ENCODE measurements at regions not wholly inside any gene's neighbourhood (a gene's known extent, or its start where the extent isn't known, plus 50 kb on each side); places are given as distances from the start of the nearest gene placed in this dataset.
A peak's percentile ranks its signal among the peaks of the same experiment; 100 is the strongest.

DNA sequence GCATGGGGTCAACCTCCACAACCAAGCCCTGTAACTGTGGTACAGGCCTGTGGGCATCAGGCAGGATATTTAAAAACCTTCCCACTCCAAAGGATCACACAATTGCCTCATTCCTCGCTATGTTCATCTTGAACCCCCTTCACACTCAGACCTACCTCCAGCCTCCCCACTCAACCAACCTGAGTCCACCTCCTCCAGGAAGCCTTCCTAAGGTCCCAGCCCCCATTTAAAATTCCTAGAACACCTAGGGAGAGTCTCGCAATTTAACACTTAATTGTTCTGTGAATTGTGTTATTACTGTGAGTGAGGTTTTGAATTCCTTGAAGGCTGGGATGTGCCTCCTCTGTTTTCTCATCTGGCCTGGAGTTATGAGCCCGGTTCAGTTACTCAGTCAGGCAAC is 93.1 kb upstream of the SMNDC1 start:
- no peak overlapping the region for H3K4me2 ChIP-seq (ENCODE audit: low read length)
- H3K9me3 ChIP-seq (ENCODE audit: low read length) = no peaks in the 10 kb centered on the region
- TF ChIP-seq EZH2 (IDR thresholded peaks at IDR 0.05; ENCODE audit: borderline replicate concordance, low read length) = no peak
- TF ChIP-seq, protein P1, sequence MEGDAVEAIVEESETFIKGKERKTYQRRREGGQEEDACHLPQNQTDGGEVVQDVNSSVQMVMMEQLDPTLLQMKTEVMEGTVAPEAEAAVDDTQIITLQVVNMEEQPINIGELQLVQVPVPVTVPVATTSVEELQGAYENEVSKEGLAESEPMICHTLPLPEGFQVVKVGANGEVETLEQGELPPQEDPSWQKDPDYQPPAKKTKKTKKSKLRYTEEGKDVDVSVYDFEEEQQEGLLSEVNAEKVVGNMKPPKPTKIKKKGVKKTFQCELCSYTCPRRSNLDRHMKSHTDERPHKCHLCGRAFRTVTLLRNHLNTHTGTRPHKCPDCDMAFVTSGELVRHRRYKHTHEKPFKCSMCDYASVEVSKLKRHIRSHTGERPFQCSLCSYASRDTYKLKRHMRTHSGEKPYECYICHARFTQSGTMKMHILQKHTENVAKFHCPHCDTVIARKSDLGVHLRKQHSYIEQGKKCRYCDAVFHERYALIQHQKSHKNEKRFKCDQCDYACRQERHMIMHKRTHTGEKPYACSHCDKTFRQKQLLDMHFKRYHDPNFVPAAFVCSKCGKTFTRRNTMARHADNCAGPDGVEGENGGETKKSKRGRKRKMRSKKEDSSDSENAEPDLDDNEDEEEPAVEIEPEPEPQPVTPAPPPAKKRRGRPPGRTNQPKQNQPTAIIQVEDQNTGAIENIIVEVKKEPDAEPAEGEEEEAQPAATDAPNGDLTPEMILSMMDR (IDR thresholded peaks at IDR 0.05; ENCODE audit: low read length) = no peak
- H3K36me3 ChIP-seq (ENCODE audit: insufficient read depth, low read length) = no peaks in the 10 kb centered on the region
- peak overlapping the region; percentile 14 for H3K27ac ChIP-seq (ENCODE audit: low read depth, low read length, poor library complexity, severe bottlenecking)
- H4K20me1 ChIP-seq (ENCODE audit: insufficient read depth, low read length) = no peaks in the 10 kb centered on the region
- H2AFZ ChIP-seq (ENCODE audit: low read length) = no peak overlapping the region
- H3K27me3 ChIP-seq (ENCODE audit: insufficient read depth, low read length) = no peaks in the 10 kb centered on the region
- peaks cover 44% of the 10 kb centered on the region for H3K4me1 ChIP-seq (ENCODE audit: insufficient read depth, low read length, severe bottlenecking)
- no peaks in the 10 kb centered on the region for H3K79me2 ChIP-seq (ENCODE audit: insufficient read depth, low read length)
- H3K9me2 ChIP-seq (ENCODE audit: low read depth, low read length) = no peaks in the 10 kb centered on the region
- no peaks in the 10 kb centered on the region for H3F3A ChIP-seq (ENCODE audit: insufficient read depth, low read length)
- H3K4me3 ChIP-seq (ENCODE audit: low read depth, low read length, poor library complexity, severe bottlenecking) = no peak overlapping the region
- no peak overlapping the region for H3K9ac ChIP-seq (ENCODE audit: low read length)

DNA sequence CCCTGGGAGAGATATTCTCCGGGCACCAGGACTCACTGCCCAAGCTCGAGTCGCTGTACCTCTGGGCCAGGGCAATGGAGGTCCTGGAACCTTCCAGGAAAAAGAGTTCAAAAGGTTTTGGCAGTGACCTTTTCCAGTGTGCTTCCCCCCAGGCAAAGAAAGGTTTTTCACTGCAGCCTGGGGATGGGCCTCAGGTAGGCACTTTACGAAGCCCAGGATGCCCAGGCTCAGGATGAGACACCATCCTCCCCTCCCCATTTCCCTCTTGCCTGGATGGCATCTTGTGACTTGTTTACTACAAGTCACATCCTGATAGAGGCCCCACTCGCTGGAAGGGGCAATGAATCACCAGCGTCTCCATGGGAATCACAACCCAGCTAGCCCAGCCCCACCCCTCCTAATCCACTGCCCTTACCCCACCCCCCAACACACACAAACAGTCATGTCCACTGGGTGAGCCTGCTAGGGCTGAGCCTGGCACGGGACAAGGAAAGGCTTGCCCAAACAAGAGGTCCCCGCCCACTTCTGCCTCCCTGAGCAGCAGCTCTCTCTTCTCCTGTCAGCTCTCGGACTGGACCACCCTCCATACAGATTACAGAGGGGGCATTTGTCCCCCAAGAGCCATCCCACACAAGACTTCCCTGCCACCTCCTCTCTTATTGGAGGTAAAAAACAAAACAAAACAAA is 93.8 kb upstream of the SMNDC1 start:
- Histone ChIP-seq H3K9ac (ENCODE audit: low read length) (no peak overlapping the region), H3K79me2 (ENCODE audit: insufficient read depth, low read length) (no peaks in the 10 kb centered on the region), H3K36me3 (ENCODE audit: insufficient read depth, low read length) (no peaks in the 10 kb centered on the region), H3K4me2 (ENCODE audit: low read length) (no peak overlapping the region), H3K9me2 (ENCODE audit: low read depth, low read length) (no peaks in the 10 kb centered on the region), H3F3A (ENCODE audit: insufficient read depth, low read length) (no peaks in the 10 kb centered on the region), H3K27ac (ENCODE audit: low read depth, low read length, poor library complexity, severe bottlenecking) (peak overlapping the region; percentile 8), H3K27me3 (ENCODE audit: insufficient read depth, low read length) (no peaks in the 10 kb centered on the region), H3K9me3 (ENCODE audit: low read length) (no peaks in the 10 kb centered on the region), H2AFZ (ENCODE audit: low read length) (no peak overlapping the region), H3K4me1 (ENCODE audit: insufficient read depth, low read length, severe bottlenecking) (peaks cover 48% of the 10 kb centered on the region), H3K4me3 (ENCODE audit: low read depth, low read length, poor library complexity, severe bottlenecking) (no peak overlapping the region), H4K20me1 (ENCODE audit: insufficient read depth, low read length) (no peaks in the 10 kb centered on the region)
- TF ChIP-seq EZH2 (IDR thresholded peaks at IDR 0.05; ENCODE audit: borderline replicate concordance, low read length) = no peak
- TF ChIP-seq, protein P1 (IDR thresholded peaks at IDR 0.05; ENCODE audit: low read length) = no peak

DNA sequence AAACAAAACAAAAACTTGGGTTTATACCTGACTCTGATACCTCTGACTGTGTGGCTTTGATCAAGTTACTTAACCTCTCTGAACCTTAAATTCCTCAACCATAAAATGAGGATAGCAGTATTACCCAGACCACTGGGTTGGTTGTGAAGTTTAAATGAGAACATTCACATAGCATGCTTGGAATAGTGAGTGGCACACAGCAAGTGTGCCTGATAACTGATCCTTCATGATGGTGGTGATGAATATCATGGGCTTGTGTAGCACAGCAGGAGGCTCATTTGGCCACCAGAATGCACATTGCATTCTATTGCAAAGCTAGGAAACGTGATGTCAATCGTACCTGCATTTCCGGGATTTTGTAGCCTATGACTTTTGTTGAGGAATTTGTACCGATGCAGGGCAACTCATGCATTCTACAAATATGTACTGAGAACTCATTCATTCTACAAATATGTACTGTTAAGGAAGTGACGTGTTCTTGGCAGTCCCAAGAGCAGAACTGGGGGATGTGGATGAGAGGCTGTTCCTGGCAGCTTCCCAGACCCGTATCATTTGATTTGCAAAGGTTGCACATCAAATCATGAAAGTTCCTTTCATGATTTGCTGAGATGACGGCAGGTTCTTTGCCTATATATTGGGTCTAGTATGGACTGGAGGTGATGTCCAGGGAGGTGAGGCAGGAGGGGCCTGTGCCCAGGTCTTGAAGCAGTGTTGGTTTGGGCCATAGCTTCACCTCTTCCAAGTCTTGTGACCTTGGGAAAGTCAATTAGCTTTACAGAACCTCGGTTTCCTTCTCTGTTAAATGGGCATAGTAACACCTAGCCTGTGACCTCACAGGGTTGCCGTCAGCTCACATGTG is 94.6 kb upstream of the SMNDC1 start:
- H2AFZ ChIP-seq (ENCODE audit: low read length) = no peak overlapping the region
- H3K27ac ChIP-seq (ENCODE audit: low read depth, low read length, poor library complexity, severe bottlenecking) = no peak overlapping the region
- no peaks in the 10 kb centered on the region for H3K36me3 ChIP-seq (ENCODE audit: insufficient read depth, low read length)

More for the DNA sequence above, 94.6 kb upstream of the SMNDC1 start:
- Histone ChIP-seq H3K9ac (ENCODE audit: low read length) (no peak overlapping the region), H3K4me1 (ENCODE audit: insufficient read depth, low read length, severe bottlenecking) (peaks cover 48% of the 10 kb centered on the region), H3K4me3 (ENCODE audit: low read depth, low read length, poor library complexity, severe bottlenecking) (no peak overlapping the region), H4K20me1 (ENCODE audit: insufficient read depth, low read length) (no peaks in the 10 kb centered on the region), H3K9me3 (ENCODE audit: low read length) (no peaks in the 10 kb centered on the region), H3K4me2 (ENCODE audit: low read length) (no peak overlapping the region), H3F3A (ENCODE audit: insufficient read depth, low read length) (no peaks in the 10 kb centered on the region), H3K27me3 (ENCODE audit: insufficient read depth, low read length) (no peaks in the 10 kb centered on the region), H3K79me2 (ENCODE audit: insufficient read depth, low read length) (no peaks in the 10 kb centered on the region), H3K9me2 (ENCODE audit: low read depth, low read length) (no peaks in the 10 kb centered on the region)
- TF ChIP-seq, protein P1 (IDR thresholded peaks at IDR 0.05; ENCODE audit: low read length) = no peak
- TF ChIP-seq EZH2 (IDR thresholded peaks at IDR 0.05; ENCODE audit: borderline replicate concordance, low read length) = no peak

All from OCI-LY1 (cell line).